ENCODE measurements at regions not wholly inside any gene's neighbourhood (a gene's known extent, or its start where the extent isn't known, plus 50 kb on each side); places are given as distances from the start of the nearest gene placed in this dataset.

- BruUV-seq (replicated peaks) = no TSS peak
- H3K9ac ChIP-seq (ENCODE audit: low read length) = no peak overlapping the region
- H3K4me3 ChIP-seq (replicated peaks in 1 of 2; ENCODE audit: low read depth in 1 of 2, low read length in 2 of 2) = no peak overlapping the region
- H3K27ac ChIP-seq (ENCODE audit: low read depth, low read length) = no peak overlapping the region
- intact Hi-C loops (cut with micrococcal nuclease) = no loop called here
- ATAC-seq = no peak
- ChIA-PET POLR2A (no interaction called here), CTCF (no interaction called here), RAD21 (ENCODE audit: low non-redundant PET in 1 of 2, low total read pairs in 2 of 2, uncharacterized antibody in 2 of 2, unreplicated experiment in 2 of 2) (no interaction called here)
- DNase-seq (ENCODE audit: low read depth, low spot score) = no peak
- H4K20me1 ChIP-seq (ENCODE audit: insufficient read depth) = no peaks in the 10 kb centered on the region
- no peaks in the 10 kb centered on the region for H3K36me3 ChIP-seq (ENCODE audit: control insufficient read depth in 1 of 2, insufficient read depth in 2 of 2, low read length in 2 of 2)
- no peaks in the 10 kb centered on the region for H3K79me2 ChIP-seq (ENCODE audit: insufficient read depth, low read length)
- no peak overlapping the region for H3K4me2 ChIP-seq (ENCODE audit: low read length)
- H3K9me2 ChIP-seq (ENCODE audit: insufficient read depth) = no peaks in the 10 kb centered on the region
- no peaks in the 10 kb centered on the region for H3K9me3 ChIP-seq (ENCODE audit: control insufficient read depth in 1 of 2, insufficient read depth in 1 of 2, low read depth in 1 of 2, low read length in 2 of 2)
- TF ChIP-seq ELF1 (IDR thresholded peaks at IDR 0.05; ENCODE audit: borderline replicate concordance, low read depth) (no peak), ATF3 (IDR thresholded peaks at IDR 0.05) (no peak), CBX3 (IDR thresholded peaks at IDR 0.05; ENCODE audit: low read depth) (no peak), TCF7L2 (IDR thresholded peaks at IDR 0.05; ENCODE audit: borderline replicate concordance, extremely low read depth, insufficient read depth, insufficient read length) (no peak), MAX (IDR thresholded peaks at IDR 0.05) (no peak), EGR1 (IDR thresholded peaks at IDR 0.05; ENCODE audit: low read depth) (no peak), ZNF274 (IDR thresholded peaks at IDR 0.05; ENCODE audit: low read depth, low read length) (no peak), CEBPB (IDR thresholded peaks at IDR 0.05; ENCODE audit: low read depth) (no peak), SRF (IDR thresholded peaks at IDR 0.05; ENCODE audit: low read depth) (no peak), RAD21 (IDR thresholded peaks at IDR 0.05; ENCODE audit: low read depth) (no peak), YY1 (IDR thresholded peaks at IDR 0.05; ENCODE audit: extremely low read depth, insufficient replicate concordance, low read depth, low read length) (no peak), FOSL1 (IDR thresholded peaks at IDR 0.05; ENCODE audit: low read depth) (no peak), JUND (IDR thresholded peaks at IDR 0.05) (no peak), ZFX (IDR thresholded peaks at IDR 0.05) (no peak), SIN3A (IDR thresholded peaks at IDR 0.05; ENCODE audit: low read depth) (no peak), EZH2 (IDR thresholded peaks at IDR 0.05) (no peak), SP1 (IDR thresholded peaks at IDR 0.05; ENCODE audit: low read depth) (no peak), POLR2A (IDR thresholded peaks at IDR 0.05; ENCODE audit: borderline replicate concordance, extremely low read depth, insufficient read depth, insufficient read length) (no peak), POLR2AphosphoS5 (IDR thresholded peaks at IDR 0.05; ENCODE audit: low read depth, low read length) (no peak)
- TF ChIP-seq, protein P1, sequence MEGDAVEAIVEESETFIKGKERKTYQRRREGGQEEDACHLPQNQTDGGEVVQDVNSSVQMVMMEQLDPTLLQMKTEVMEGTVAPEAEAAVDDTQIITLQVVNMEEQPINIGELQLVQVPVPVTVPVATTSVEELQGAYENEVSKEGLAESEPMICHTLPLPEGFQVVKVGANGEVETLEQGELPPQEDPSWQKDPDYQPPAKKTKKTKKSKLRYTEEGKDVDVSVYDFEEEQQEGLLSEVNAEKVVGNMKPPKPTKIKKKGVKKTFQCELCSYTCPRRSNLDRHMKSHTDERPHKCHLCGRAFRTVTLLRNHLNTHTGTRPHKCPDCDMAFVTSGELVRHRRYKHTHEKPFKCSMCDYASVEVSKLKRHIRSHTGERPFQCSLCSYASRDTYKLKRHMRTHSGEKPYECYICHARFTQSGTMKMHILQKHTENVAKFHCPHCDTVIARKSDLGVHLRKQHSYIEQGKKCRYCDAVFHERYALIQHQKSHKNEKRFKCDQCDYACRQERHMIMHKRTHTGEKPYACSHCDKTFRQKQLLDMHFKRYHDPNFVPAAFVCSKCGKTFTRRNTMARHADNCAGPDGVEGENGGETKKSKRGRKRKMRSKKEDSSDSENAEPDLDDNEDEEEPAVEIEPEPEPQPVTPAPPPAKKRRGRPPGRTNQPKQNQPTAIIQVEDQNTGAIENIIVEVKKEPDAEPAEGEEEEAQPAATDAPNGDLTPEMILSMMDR (IDR thresholded peaks at IDR 0.05 in 2 of 3, conservative IDR thresholded peaks at IDR 0.05 in 1 of 3; ENCODE audit: borderline replicate concordance in 1 of 3, insufficient read depth in 1 of 3, low read depth in 2 of 3, low read length in 2 of 3) = no peak
- no peak overlapping the region for H2AFZ ChIP-seq (ENCODE audit: low read depth, low read length, poor library complexity, severe bottlenecking)
- H3K4me1 ChIP-seq (ENCODE audit: control insufficient read depth in 1 of 2, insufficient read depth in 2 of 2, low read length in 2 of 2) = no peaks in the 10 kb centered on the region
- H3K27me3 ChIP-seq (ENCODE audit: insufficient read depth, low read length) = peaks cover 97% of the 10 kb centered on the region
These were observed 106.8 kb downstream of the DAD1 start for GRCh38 chr14:22482085-22482694.
